ENCODE measurements at regions not wholly inside any gene's neighbourhood (a gene's known extent, or its start where the extent isn't known, plus 50 kb on each side); places are given as distances from the start of the nearest gene placed in this dataset.

DNA sequence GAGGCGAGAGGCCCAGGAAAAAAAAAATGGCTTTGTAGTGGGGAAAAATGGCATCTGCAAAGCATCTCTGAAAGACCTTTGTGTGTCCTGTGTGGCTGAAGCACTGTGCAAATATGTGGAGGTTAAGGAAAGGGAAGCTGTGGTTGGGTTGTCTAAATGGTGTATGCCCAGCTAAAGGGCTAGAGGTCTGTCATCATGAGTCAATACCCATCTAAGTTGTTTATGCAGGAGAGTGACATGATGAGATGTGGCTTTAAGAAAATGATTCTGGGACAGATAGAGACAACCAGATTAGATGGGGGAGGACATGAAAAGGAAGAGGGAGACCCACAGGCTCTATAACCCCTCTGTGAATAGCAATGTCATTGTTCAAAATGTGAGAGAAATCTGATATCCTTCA lies 280.7 kb downstream of the MFSD1 start:
- no peaks in the 10 kb centered on the region for H3F3A ChIP-seq (ENCODE audit: insufficient read depth, low read length)
- DNase-seq = peak; percentile 31
- H3K27me3 ChIP-seq (replicated peaks; ENCODE audit: insufficient read depth, low read length) = no peaks in the 10 kb centered on the region
- H3K9me2 ChIP-seq (replicated peaks; ENCODE audit: insufficient read depth, low read length) = no peaks in the 10 kb centered on the region
- no peaks in the 10 kb centered on the region for H3K4me1 ChIP-seq (ENCODE audit: low read length)
- H2AFZ ChIP-seq (ENCODE audit: low read length) = no peak overlapping the region
- no peak overlapping the region for H3K27ac ChIP-seq (ENCODE audit: low read length)
- H3K9me3 ChIP-seq (replicated peaks; ENCODE audit: insufficient read depth, low read length) = no peaks in the 10 kb centered on the region
- no peak overlapping the region for H3K9ac ChIP-seq (ENCODE audit: low read length)
- H3K4me3 ChIP-seq (ENCODE audit: low read length) = no peak overlapping the region
- H3K4me2 ChIP-seq (ENCODE audit: low read depth, low read length) = no peak overlapping the region
- TF ChIP-seq, protein P1, sequence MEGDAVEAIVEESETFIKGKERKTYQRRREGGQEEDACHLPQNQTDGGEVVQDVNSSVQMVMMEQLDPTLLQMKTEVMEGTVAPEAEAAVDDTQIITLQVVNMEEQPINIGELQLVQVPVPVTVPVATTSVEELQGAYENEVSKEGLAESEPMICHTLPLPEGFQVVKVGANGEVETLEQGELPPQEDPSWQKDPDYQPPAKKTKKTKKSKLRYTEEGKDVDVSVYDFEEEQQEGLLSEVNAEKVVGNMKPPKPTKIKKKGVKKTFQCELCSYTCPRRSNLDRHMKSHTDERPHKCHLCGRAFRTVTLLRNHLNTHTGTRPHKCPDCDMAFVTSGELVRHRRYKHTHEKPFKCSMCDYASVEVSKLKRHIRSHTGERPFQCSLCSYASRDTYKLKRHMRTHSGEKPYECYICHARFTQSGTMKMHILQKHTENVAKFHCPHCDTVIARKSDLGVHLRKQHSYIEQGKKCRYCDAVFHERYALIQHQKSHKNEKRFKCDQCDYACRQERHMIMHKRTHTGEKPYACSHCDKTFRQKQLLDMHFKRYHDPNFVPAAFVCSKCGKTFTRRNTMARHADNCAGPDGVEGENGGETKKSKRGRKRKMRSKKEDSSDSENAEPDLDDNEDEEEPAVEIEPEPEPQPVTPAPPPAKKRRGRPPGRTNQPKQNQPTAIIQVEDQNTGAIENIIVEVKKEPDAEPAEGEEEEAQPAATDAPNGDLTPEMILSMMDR (IDR thresholded peaks at IDR 0.05; ENCODE audit: low read length) = no peak
- no peaks in the 10 kb centered on the region for H3K36me3 ChIP-seq (replicated peaks; ENCODE audit: insufficient read depth, low read length)
- no peaks in the 10 kb centered on the region for H4K20me1 ChIP-seq (ENCODE audit: insufficient read depth, low read length)
- no peaks in the 10 kb centered on the region for H3K79me2 ChIP-seq (ENCODE audit: low read length)

DNA sequence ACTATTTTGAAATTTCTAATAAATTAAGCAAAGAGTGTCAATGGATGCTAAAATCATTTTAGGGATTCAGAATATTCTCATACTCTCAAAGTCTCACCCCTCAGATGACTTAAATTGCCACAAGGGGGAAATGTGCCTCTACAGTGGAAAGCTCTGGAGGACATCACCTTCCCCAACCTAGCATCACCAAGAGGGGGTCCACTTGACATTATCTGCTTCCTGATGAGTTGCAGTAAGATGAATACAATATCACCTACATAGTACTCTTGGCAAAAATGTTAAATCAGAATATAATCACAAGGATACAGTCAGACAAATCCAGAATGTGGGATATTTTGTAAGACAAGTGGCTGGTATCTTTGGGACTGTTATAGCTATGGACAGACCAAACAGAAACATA lies 290.1 kb downstream of the MFSD1 start:
- Histone ChIP-seq H4K20me1 (ENCODE audit: insufficient read depth, low read length) (no peaks in the 10 kb centered on the region), H3K4me3 (ENCODE audit: low read length) (no peak overlapping the region), H3F3A (ENCODE audit: insufficient read depth, low read length) (no peaks in the 10 kb centered on the region), H3K9ac (ENCODE audit: low read length) (no peak overlapping the region), H3K4me2 (ENCODE audit: low read depth, low read length) (no peak overlapping the region), H3K9me2 (replicated peaks; ENCODE audit: insufficient read depth, low read length) (no peaks in the 10 kb centered on the region), H3K79me2 (ENCODE audit: low read length) (no peaks in the 10 kb centered on the region), H3K9me3 (replicated peaks; ENCODE audit: insufficient read depth, low read length) (no peaks in the 10 kb centered on the region), H3K36me3 (replicated peaks; ENCODE audit: insufficient read depth, low read length) (no peaks in the 10 kb centered on the region), H3K27ac (ENCODE audit: low read length) (no peak overlapping the region), H2AFZ (ENCODE audit: low read length) (no peak overlapping the region), H3K27me3 (replicated peaks; ENCODE audit: insufficient read depth, low read length) (no peaks in the 10 kb centered on the region), H3K4me1 (ENCODE audit: low read length) (no peaks in the 10 kb centered on the region)
- TF ChIP-seq EZH2phosphoT487 (IDR thresholded peaks at IDR 0.05; ENCODE audit: low read length) (no peak), EZH2 (optimal IDR thresholded peaks at IDR 0.05; ENCODE audit: low read depth, low read length) (no peak)
- TF ChIP-seq, protein P1 (IDR thresholded peaks at IDR 0.05; ENCODE audit: low read length) = no peak
- DNase-seq = no peak

DNA sequence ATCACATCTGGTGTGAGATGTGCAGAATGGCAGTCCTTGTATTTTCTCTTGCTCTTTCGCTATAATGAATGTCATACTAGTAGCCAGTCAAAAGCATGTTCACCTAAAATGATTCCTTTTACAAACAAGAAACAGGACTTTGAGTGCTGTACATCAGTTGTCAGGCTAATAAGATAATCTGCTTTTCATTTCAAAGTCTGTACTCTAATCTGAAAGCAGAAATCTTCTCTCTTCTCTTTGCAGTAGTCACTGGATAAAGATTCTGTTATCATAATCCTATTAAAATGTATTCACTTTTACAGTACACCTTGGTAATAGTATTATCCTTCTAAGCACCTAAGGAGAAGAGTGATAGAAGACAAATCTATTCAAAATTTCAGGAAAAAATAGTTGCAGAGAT lies 300.1 kb downstream of the MFSD1 start:
- H3K27ac ChIP-seq (ENCODE audit: low read length) = no peak overlapping the region
- H3K9me2 ChIP-seq (replicated peaks; ENCODE audit: insufficient read depth, low read length) = no peaks in the 10 kb centered on the region
- no peaks in the 10 kb centered on the region for H3K36me3 ChIP-seq (replicated peaks; ENCODE audit: insufficient read depth, low read length)
- H3K9ac ChIP-seq (ENCODE audit: low read length) = no peak overlapping the region
- H3K4me1 ChIP-seq (ENCODE audit: low read length) = no peaks in the 10 kb centered on the region
- TF ChIP-seq EZH2 (optimal IDR thresholded peaks at IDR 0.05; ENCODE audit: low read depth, low read length) (no peak), EZH2phosphoT487 (IDR thresholded peaks at IDR 0.05; ENCODE audit: low read length) (no peak)
- TF ChIP-seq, protein P1 (IDR thresholded peaks at IDR 0.05; ENCODE audit: low read length) = no peak
- no peaks in the 10 kb centered on the region for H3K27me3 ChIP-seq (replicated peaks; ENCODE audit: insufficient read depth, low read length)
- H3K79me2 ChIP-seq (ENCODE audit: low read length) = no peaks in the 10 kb centered on the region
- no peak overlapping the region for H3K4me2 ChIP-seq (ENCODE audit: low read depth, low read length)
- H4K20me1 ChIP-seq (ENCODE audit: insufficient read depth, low read length) = no peaks in the 10 kb centered on the region
- H3F3A ChIP-seq (ENCODE audit: insufficient read depth, low read length) = no peaks in the 10 kb centered on the region
- no peaks in the 10 kb centered on the region for H3K9me3 ChIP-seq (replicated peaks; ENCODE audit: insufficient read depth, low read length)
- no peak overlapping the region for H3K4me3 ChIP-seq (ENCODE audit: low read length)
- no peak for DNase-seq
- H2AFZ ChIP-seq (ENCODE audit: low read length) = no peak overlapping the region

Measured in MM.1S (cell line).